IMR-90 (cell line): ENCODE measurements at regions not wholly inside any gene's neighbourhood (a gene's known extent, or its start where the extent isn't known, plus 50 kb on each side); places are given as distances from the start of the nearest gene placed in this dataset.

Experiments used
- ATAC-seq: fragments of 200-7000 bp; cut with Tn5 transposase; 2 replicates; pipeline ENCODE4 v1.9.1; 2020; ENCODE audit warnings: low read depth, mild to moderate bottlenecking, moderate library complexity
- BruUV-seq: library from RNA; stranded (reverse); fragments of 400-500 nt; replicated peaks from 2 replicates; lab custom pipeline; 2021; lab: Mats Ljungman, UMichigan
- CTCF ChIA-PET: fragments of 300-600 bp; formaldehyde crosslinking; extraction: SDS; loops from one replicate; lab custom pipeline; 2021; ENCODE audit warnings: antibody characterized with exemption; lab: Yijun Ruan, JAX
- POLR2A ChIA-PET: fragments of 300-600 bp; sonication (Branson Sonifier 250); formaldehyde crosslinking; loops from one replicate; lab custom pipeline; 2022; ENCODE audit warnings: antibody characterized with exemption; ENCODE audit not compliant: unreplicated experiment; lab: Charles Lee
- DNase-seq: peaks from one replicate; pipeline ENCODE4 v3.0.0; 2013
- H2AFZ ChIP-seq: replicated peaks from 2 replicates; pipeline ENCODE3; 2013; ENCODE audit warnings: low read length, mild to moderate bottlenecking; ENCODE audit not compliant: poor library complexity
- H2AK5ac ChIP-seq: 2 replicates; pipeline ENCODE4 v1.6.1; 2013; ENCODE audit warnings: low read depth, low read length, inconsistent platforms
- H2AK9ac ChIP-seq: replicated peaks from 2 replicates; pipeline ENCODE3; 2013; ENCODE audit warnings: mild to moderate bottlenecking, low read depth, low read length, moderate library complexity; ENCODE audit not compliant: poor library complexity
- H2BK120ac ChIP-seq: 2 replicates; pipeline ENCODE4 v1.6.1; 2013; ENCODE audit warnings: low read depth, low read length, inconsistent platforms
- H2BK15ac ChIP-seq: 3 replicates; pipeline ENCODE4 v1.6.1; 2013; ENCODE audit warnings: low read depth, low read length, inconsistent platforms
- H2BK20ac ChIP-seq: 2 replicates; pipeline ENCODE4 v1.6.1; 2013; ENCODE audit warnings: low read depth, mild to moderate bottlenecking, inconsistent platforms, low read length, moderate library complexity
- H2BK5ac ChIP-seq: 2 replicates; pipeline ENCODE4 v1.6.1; 2013; ENCODE audit warnings: mild to moderate bottlenecking, low read depth, low read length, inconsistent platforms; ENCODE audit not compliant: poor library complexity, severe bottlenecking
- H3K14ac ChIP-seq: replicated peaks from 2 replicates; pipeline ENCODE4 v1.6.1; 2013; ENCODE audit warnings: low read depth, low read length, inconsistent platforms
- H3K18ac ChIP-seq: 2 replicates; pipeline ENCODE4 v1.6.1; 2013; ENCODE audit warnings: low read depth, low read length, control low read depth
- H3K23ac ChIP-seq: 2 replicates; pipeline ENCODE4 v1.6.1; 2013; ENCODE audit warnings: low read depth, low read length, inconsistent platforms
- H3K27ac ChIP-seq: 2 replicates; pipeline ENCODE4 v1.5.1; 2013; ENCODE audit warnings: mild to moderate bottlenecking, control low read depth, low read length; ENCODE audit not compliant: insufficient read depth
- H3K27me3 ChIP-seq: 2 replicates; pipeline ENCODE4 v1.6.1; 2013; ENCODE audit warnings: low read length; ENCODE audit not compliant: control insufficient read depth, insufficient read depth
- H3K36me3 ChIP-seq: 2 replicates; pipeline ENCODE4 v1.6.1; 2013; ENCODE audit warnings: low read length, mixed read lengths; ENCODE audit not compliant: control insufficient read depth, insufficient read depth
- H3K4ac ChIP-seq: 2 replicates; pipeline ENCODE4 v1.6.1; 2013; ENCODE audit warnings: low read depth, low read length, inconsistent platforms
- H3K4me1 ChIP-seq: 2 replicates; pipeline ENCODE4 v1.6.1; 2013; ENCODE audit warnings: low read length, mixed read lengths; ENCODE audit not compliant: control insufficient read depth, insufficient read depth
- H3K4me2 ChIP-seq: 2 replicates; pipeline ENCODE4 v1.6.1; 2013; ENCODE audit warnings: low read depth, mild to moderate bottlenecking, control low read depth, low read length, moderate library complexity
- H3K4me3 ChIP-seq: 2 replicates; pipeline ENCODE4 v1.5.1; 2013; ENCODE audit warnings: low read depth, mild to moderate bottlenecking, control low read depth, low read length, moderate library complexity; ENCODE audit not compliant: insufficient read depth
- H3K56ac ChIP-seq: 2 replicates; pipeline ENCODE4 v1.6.1; 2013; ENCODE audit warnings: low read length, inconsistent platforms; ENCODE audit not compliant: insufficient read depth; ENCODE audit errors: extremely low read depth
- H3K79me1 ChIP-seq, 2 experiments: 2 replicates each; pipeline ENCODE4 v1.6.1; 2013; ENCODE audit warnings: low read length in 2 of 2, inconsistent platforms in 1 of 2, low read depth in 1 of 2
- H3K9ac ChIP-seq: 2 replicates; pipeline ENCODE4 v1.6.1; 2013; ENCODE audit warnings: low read depth, low read length, control low read depth
- H3K9me1 ChIP-seq: 2 replicates; pipeline ENCODE4 v1.6.1; 2013; ENCODE audit warnings: low read length, inconsistent platforms; ENCODE audit not compliant: insufficient read depth
- H3K9me3 ChIP-seq: 2 replicates; pipeline ENCODE4 v1.6.1; 2013; ENCODE audit warnings: low read length; ENCODE audit not compliant: control insufficient read depth, insufficient read depth
- H4K20me1 ChIP-seq: 2 replicates; pipeline ENCODE4 v1.6.1; 2013; ENCODE audit warnings: low read length, inconsistent platforms; ENCODE audit not compliant: insufficient read depth
- H4K5ac ChIP-seq: 2 replicates; pipeline ENCODE4 v1.6.1; 2013; ENCODE audit warnings: mild to moderate bottlenecking, low read depth, low read length, control low read depth
- H4K8ac ChIP-seq, 2 experiments: 2 replicates each; pipeline ENCODE4 v1.6.1; 2013; ENCODE audit warnings: low read depth in 2 of 2, low read length in 2 of 2, control low read depth in 1 of 2, inconsistent platforms in 1 of 2
- H4K91ac ChIP-seq: 2 replicates; pipeline ENCODE4 v1.6.1; 2013; ENCODE audit warnings: low read depth, low read length, inconsistent platforms; ENCODE audit not compliant: insufficient read depth
- BHLHE40 ChIP-seq: fragments of 150-350 bp; IDR thresholded peaks from 2 replicates; pipeline ENCODE4 v1.6.1; 2016; ENCODE audit warnings: mild to moderate bottlenecking, low read depth, low read length
- CEBPB ChIP-seq: IDR thresholded peaks from 2 replicates; pipeline ENCODE4 v1.6.1; 2012; ENCODE audit warnings: low read depth, low read length, improper control_type of control experiment
- CHD1 ChIP-seq: IDR thresholded peaks from 2 replicates; pipeline ENCODE4 v1.6.1; 2012; ENCODE audit warnings: low read depth, low read length, improper control_type of control experiment
- FOS ChIP-seq: fragments of 150-350 bp; IDR thresholded peaks from 2 replicates; pipeline ENCODE4 v1.6.1; 2016; ENCODE audit warnings: low read depth, low read length
- MAFK ChIP-seq: IDR thresholded peaks from 2 replicates; pipeline ENCODE4 v1.6.1; 2012; ENCODE audit warnings: low read depth, low read length, improper control_type of control experiment
- MAZ ChIP-seq: IDR thresholded peaks from 2 replicates; pipeline ENCODE4 v1.6.1; 2012; ENCODE audit warnings: low read depth, mild to moderate bottlenecking, low read length, improper control_type of control experiment, moderate library complexity, borderline replicate concordance
- MXI1 ChIP-seq: IDR thresholded peaks from 2 replicates; pipeline ENCODE4 v1.6.1; 2012; ENCODE audit warnings: low read depth, mild to moderate bottlenecking, low read length, moderate library complexity, borderline replicate concordance
- NFE2L2 ChIP-seq: fragments of 150-350 bp; IDR thresholded peaks from 2 replicates; pipeline ENCODE4 v1.6.1; 2016; ENCODE audit warnings: low read depth, mild to moderate bottlenecking, low read length
- POLR2A ChIP-seq: IDR thresholded peaks from 2 replicates; pipeline ENCODE4 v1.6.1; 2012; ENCODE audit warnings: mild to moderate bottlenecking, low read depth, low read length
- RAD21 ChIP-seq: IDR thresholded peaks from 2 replicates; pipeline ENCODE4 v1.6.1; 2012; ENCODE audit warnings: low read length, improper control_type of control experiment
- RCOR1 ChIP-seq: IDR thresholded peaks from 2 replicates; pipeline ENCODE4 v1.6.1; 2012; ENCODE audit warnings: mild to moderate bottlenecking, low read length, improper control_type of control experiment; ENCODE audit not compliant: insufficient replicate concordance
- RFX5 ChIP-seq: IDR thresholded peaks from 2 replicates; pipeline ENCODE4 v1.8.0; 2012; ENCODE audit warnings: low read depth, mild to moderate bottlenecking, low read length, moderate library complexity
- SMC3 ChIP-seq: fragments of 150-350 bp; IDR thresholded peaks from 2 replicates; pipeline ENCODE4 v1.6.1; 2016; ENCODE audit warnings: low read depth, mild to moderate bottlenecking, antibody characterized with exemption, low read length, moderate library complexity
- WGBS, 2 experiments: methylation state at CpG; one replicate each; pipeline versions ENCODE4 v1.1.5 to v1.1.7; 2013; ENCODE audit warnings: missing lambda C conversion rate in 2 of 2; ENCODE audit not compliant: insufficient read length in 1 of 2; ENCODE audit errors: extremely low coverage in 2 of 2; 5-methylcytosine and 5-hydroxymethylcytosine counted together
- dilution Hi-C: fragments of 300-500 bp; cut with HindIII; formaldehyde crosslinking; loops from one replicate; pipeline ENCODE4 v1.14.3; 2018; ENCODE audit warnings: low sequenced_read_pairs; ENCODE audit not compliant: unreplicated experiment
- in situ Hi-C: fragments of 300-500 bp; cut with MboI; formaldehyde crosslinking; loops from 3 replicates; pipeline ENCODE4 v1.14.3; 2019; ENCODE audit warnings: low sequenced_read_pairs, inconsistent platforms, mixed read lengths
- intact Hi-C: fragments of 100-400 bp; cut with micrococcal nuclease; formaldehyde crosslinking; loops from 2 replicates; pipeline ENCODE4 v1.10.0; 2022
- TF ChIP-seq, protein P1 (sequence below): fragments of 150-350 bp; IDR thresholded peaks from 2 replicates; pipeline ENCODE4 v1.6.1; 2017; ENCODE audit warnings: mild to moderate bottlenecking, antibody characterized with exemption, low read length, low read depth
- TF ChIP-seq, protein P2 (sequence below): fragments of 150-350 bp; IDR thresholded peaks from 2 replicates; pipeline ENCODE4 v1.6.1; 2016; ENCODE audit warnings: low read depth, mild to moderate bottlenecking, low read length, moderate library complexity, borderline replicate concordance
- TF ChIP-seq, protein P3 (sequence below): conservative IDR thresholded peaks from 2 replicates; pipeline ENCODE4 v1.5.1; 2012; ENCODE audit warnings: mild to moderate bottlenecking, low read depth, low read length, improper control_type of control experiment

DNA sequence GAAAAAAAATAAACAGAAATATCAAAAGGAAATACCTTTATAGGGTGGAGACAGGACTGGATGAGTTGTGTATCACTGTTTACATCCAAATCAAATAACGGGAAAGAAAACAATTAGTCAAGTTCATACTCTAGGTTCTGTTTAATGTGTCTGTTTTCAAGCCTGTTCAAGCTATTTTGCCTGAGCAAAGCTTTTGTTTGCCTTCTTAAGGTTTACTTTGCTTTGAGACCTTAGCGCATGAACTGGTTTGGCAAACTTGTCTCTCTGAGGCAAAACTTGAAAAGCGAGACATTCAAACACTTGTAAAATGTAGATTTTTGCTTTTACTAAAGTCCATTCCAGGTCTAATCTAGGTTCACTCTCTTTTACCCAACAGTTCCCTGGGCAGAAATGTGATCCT is 174.1 kb upstream of the RFX3 start:
- Histone ChIP-seq H3K4me3 (no peak overlapping the region), H2AK9ac (no peak overlapping the region), H3K9ac (no peak overlapping the region), H2AK5ac (no peak overlapping the region), H2BK120ac (no peak overlapping the region), H3K4me2 (no peak overlapping the region), H3K14ac (no peak overlapping the region), H3K9me3 (no peaks in the 10 kb centered on the region), H2AFZ (no peak overlapping the region), H3K23ac (no peak overlapping the region), H4K8ac (no peak overlapping the region), H2BK20ac (no peak overlapping the region), H4K20me1 (no peaks in the 10 kb centered on the region), H3K18ac (no peak overlapping the region), H3K27me3 (peaks cover 11% of the 10 kb centered on the region), H3K36me3 (no peaks in the 10 kb centered on the region), H3K4ac (no peak overlapping the region), H3K27ac (no peak overlapping the region), H3K4me1 (no peaks in the 10 kb centered on the region), H4K5ac (no peak overlapping the region), H3K9me1 (no peaks in the 10 kb centered on the region), H4K91ac (no peak overlapping the region), H2BK15ac (no peak overlapping the region), H3K79me1 (no peaks in the 10 kb centered on the region), H3K56ac (no peak overlapping the region), H2BK5ac (no peak overlapping the region)
- in situ Hi-C loops (no loop called here), dilution Hi-C loops (no loop called here), intact Hi-C loops (no loop called here)
- TF ChIP-seq, protein P1, sequence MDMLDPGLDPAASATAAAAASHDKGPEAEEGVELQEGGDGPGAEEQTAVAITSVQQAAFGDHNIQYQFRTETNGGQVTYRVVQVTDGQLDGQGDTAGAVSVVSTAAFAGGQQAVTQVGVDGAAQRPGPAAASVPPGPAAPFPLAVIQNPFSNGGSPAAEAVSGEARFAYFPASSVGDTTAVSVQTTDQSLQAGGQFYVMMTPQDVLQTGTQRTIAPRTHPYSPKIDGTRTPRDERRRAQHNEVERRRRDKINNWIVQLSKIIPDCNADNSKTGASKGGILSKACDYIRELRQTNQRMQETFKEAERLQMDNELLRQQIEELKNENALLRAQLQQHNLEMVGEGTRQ: no peak
- TF ChIP-seq, protein P2, sequence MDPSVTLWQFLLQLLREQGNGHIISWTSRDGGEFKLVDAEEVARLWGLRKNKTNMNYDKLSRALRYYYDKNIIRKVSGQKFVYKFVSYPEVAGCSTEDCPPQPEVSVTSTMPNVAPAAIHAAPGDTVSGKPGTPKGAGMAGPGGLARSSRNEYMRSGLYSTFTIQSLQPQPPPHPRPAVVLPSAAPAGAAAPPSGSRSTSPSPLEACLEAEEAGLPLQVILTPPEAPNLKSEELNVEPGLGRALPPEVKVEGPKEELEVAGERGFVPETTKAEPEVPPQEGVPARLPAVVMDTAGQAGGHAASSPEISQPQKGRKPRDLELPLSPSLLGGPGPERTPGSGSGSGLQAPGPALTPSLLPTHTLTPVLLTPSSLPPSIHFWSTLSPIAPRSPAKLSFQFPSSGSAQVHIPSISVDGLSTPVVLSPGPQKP: no peak
- TF ChIP-seq SMC3: no peak
- TF ChIP-seq, protein P3, sequence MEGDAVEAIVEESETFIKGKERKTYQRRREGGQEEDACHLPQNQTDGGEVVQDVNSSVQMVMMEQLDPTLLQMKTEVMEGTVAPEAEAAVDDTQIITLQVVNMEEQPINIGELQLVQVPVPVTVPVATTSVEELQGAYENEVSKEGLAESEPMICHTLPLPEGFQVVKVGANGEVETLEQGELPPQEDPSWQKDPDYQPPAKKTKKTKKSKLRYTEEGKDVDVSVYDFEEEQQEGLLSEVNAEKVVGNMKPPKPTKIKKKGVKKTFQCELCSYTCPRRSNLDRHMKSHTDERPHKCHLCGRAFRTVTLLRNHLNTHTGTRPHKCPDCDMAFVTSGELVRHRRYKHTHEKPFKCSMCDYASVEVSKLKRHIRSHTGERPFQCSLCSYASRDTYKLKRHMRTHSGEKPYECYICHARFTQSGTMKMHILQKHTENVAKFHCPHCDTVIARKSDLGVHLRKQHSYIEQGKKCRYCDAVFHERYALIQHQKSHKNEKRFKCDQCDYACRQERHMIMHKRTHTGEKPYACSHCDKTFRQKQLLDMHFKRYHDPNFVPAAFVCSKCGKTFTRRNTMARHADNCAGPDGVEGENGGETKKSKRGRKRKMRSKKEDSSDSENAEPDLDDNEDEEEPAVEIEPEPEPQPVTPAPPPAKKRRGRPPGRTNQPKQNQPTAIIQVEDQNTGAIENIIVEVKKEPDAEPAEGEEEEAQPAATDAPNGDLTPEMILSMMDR: no peak
- TF ChIP-seq FOS: no peak
- no peak for TF ChIP-seq MAZ
- no peak for TF ChIP-seq RFX5
- no peak for TF ChIP-seq MXI1
- no peak for TF ChIP-seq MAFK
- TF ChIP-seq NFE2L2: no peak
- no peak for TF ChIP-seq POLR2A
- TF ChIP-seq CHD1: no peak
- TF ChIP-seq BHLHE40: no peak
- TF ChIP-seq RCOR1: no peak
- no peak for TF ChIP-seq RAD21
- no peak for TF ChIP-seq CEBPB
- no CpG with 5 or more reads among the region's 3 CpGs for WGBS, 2 experiments
- no peak for DNase-seq
- no peak for ATAC-seq
- POLR2A ChIA-PET: no interaction called here
- no TSS peak for BruUV-seq
- CTCF ChIA-PET: no interaction called here
